ENCODE measurements at regions not wholly inside any gene's neighbourhood (a gene's known extent, or its start where the extent isn't known, plus 50 kb on each side); places are given as distances from the start of the nearest gene placed in this dataset.

DNA sequence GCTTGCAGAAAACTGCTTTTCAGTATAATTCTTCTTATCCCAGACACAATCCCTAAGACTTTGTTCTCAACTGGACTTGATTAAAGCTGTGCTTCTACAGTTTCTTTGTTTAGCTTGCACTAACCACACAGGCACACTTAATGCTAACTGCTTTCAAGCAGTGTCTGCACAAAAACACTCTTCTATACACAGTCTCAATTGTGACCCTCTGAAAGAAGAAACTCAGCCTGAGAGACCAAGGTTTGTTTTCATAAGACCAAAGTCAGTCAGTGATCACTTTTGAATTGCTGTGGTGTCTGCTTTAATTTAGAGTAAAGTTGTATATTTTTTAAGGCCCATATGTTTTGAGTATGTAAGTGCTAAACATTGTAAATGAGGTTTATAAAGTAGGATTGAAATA is 431.2 kb downstream of the KCTD12 start (continued):
- TF ChIP-seq, protein P1, sequence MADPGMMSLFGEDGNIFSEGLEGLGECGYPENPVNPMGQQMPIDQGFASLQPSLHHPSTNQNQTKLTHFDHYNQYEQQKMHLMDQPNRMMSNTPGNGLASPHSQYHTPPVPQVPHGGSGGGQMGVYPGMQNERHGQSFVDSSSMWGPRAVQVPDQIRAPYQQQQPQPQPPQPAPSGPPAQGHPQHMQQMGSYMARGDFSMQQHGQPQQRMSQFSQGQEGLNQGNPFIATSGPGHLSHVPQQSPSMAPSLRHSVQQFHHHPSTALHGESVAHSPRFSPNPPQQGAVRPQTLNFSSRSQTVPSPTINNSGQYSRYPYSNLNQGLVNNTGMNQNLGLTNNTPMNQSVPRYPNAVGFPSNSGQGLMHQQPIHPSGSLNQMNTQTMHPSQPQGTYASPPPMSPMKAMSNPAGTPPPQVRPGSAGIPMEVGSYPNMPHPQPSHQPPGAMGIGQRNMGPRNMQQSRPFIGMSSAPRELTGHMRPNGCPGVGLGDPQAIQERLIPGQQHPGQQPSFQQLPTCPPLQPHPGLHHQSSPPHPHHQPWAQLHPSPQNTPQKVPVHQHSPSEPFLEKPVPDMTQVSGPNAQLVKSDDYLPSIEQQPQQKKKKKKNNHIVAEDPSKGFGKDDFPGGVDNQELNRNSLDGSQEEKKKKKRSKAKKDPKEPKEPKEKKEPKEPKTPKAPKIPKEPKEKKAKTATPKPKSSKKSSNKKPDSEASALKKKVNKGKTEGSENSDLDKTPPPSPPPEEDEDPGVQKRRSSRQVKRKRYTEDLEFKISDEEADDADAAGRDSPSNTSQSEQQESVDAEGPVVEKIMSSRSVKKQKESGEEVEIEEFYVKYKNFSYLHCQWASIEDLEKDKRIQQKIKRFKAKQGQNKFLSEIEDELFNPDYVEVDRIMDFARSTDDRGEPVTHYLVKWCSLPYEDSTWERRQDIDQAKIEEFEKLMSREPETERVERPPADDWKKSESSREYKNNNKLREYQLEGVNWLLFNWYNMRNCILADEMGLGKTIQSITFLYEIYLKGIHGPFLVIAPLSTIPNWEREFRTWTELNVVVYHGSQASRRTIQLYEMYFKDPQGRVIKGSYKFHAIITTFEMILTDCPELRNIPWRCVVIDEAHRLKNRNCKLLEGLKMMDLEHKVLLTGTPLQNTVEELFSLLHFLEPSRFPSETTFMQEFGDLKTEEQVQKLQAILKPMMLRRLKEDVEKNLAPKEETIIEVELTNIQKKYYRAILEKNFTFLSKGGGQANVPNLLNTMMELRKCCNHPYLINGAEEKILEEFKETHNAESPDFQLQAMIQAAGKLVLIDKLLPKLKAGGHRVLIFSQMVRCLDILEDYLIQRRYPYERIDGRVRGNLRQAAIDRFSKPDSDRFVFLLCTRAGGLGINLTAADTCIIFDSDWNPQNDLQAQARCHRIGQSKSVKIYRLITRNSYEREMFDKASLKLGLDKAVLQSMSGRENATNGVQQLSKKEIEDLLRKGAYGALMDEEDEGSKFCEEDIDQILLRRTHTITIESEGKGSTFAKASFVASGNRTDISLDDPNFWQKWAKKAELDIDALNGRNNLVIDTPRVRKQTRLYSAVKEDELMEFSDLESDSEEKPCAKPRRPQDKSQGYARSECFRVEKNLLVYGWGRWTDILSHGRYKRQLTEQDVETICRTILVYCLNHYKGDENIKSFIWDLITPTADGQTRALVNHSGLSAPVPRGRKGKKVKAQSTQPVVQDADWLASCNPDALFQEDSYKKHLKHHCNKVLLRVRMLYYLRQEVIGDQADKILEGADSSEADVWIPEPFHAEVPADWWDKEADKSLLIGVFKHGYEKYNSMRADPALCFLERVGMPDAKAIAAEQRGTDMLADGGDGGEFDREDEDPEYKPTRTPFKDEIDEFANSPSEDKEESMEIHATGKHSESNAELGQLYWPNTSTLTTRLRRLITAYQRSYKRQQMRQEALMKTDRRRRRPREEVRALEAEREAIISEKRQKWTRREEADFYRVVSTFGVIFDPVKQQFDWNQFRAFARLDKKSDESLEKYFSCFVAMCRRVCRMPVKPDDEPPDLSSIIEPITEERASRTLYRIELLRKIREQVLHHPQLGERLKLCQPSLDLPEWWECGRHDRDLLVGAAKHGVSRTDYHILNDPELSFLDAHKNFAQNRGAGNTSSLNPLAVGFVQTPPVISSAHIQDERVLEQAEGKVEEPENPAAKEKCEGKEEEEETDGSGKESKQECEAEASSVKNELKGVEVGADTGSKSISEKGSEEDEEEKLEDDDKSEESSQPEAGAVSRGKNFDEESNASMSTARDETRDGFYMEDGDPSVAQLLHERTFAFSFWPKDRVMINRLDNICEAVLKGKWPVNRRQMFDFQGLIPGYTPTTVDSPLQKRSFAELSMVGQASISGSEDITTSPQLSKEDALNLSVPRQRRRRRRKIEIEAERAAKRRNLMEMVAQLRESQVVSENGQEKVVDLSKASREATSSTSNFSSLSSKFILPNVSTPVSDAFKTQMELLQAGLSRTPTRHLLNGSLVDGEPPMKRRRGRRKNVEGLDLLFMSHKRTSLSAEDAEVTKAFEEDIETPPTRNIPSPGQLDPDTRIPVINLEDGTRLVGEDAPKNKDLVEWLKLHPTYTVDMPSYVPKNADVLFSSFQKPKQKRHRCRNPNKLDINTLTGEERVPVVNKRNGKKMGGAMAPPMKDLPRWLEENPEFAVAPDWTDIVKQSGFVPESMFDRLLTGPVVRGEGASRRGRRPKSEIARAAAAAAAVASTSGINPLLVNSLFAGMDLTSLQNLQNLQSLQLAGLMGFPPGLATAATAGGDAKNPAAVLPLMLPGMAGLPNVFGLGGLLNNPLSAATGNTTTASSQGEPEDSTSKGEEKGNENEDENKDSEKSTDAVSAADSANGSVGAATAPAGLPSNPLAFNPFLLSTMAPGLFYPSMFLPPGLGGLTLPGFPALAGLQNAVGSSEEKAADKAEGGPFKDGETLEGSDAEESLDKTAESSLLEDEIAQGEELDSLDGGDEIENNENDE (IDR thresholded peaks at IDR 0.05; ENCODE audit: insufficient replicate concordance, low read length), result no peak
- no peak for TF ChIP-seq MAX (IDR thresholded peaks at IDR 0.05)

All from H1 (cell line).